Liver (tissue), 7 donors: ENCODE measurements at regions not wholly inside any gene's neighbourhood (a gene's known extent, or its start where the extent isn't known, plus 50 kb on each side); places are given as distances from the start of the nearest gene placed in this dataset.

Experiments
- DNase-seq: peaks from one replicate; pipeline ENCODE4 v3.0.0-alpha.2; 2017; ENCODE audit warnings: low spot score
- H3K27ac ChIP-seq, 2 donors: one replicate each; pipeline ENCODE4 v1.7.0; 2013; ENCODE audit warnings: inconsistent platforms in 2 of 2, low read length in 2 of 2, control low read depth in 1 of 2, low read depth in 1 of 2, mild to moderate bottlenecking in 1 of 2
- H3K27me3 ChIP-seq, 4 donors: one replicate each; pipeline versions ENCODE4 v1.6.1 to v1.7.0; 2013; ENCODE audit warnings: low read length in 3 of 4, inconsistent platforms in 1 of 4, mild to moderate bottlenecking in 1 of 4, moderate library complexity in 1 of 4; ENCODE audit not compliant: control insufficient read depth in 4 of 4, insufficient read depth in 4 of 4
- H3K36me3 ChIP-seq, 4 donors: one replicate each; pipeline versions ENCODE4 v1.6.1 to v1.7.0; 2013; ENCODE audit warnings: low read length in 3 of 4, mild to moderate bottlenecking in 3 of 4, low read depth in 1 of 4, moderate library complexity in 1 of 4; ENCODE audit not compliant: control insufficient read depth in 4 of 4, insufficient read depth in 3 of 4
- H3K4me1 ChIP-seq, 4 donors: one replicate each; pipeline versions ENCODE4 v1.6.1 to v1.7.0; 2013; ENCODE audit warnings: low read length in 3 of 4, mild to moderate bottlenecking in 3 of 4, moderate library complexity in 1 of 4; ENCODE audit not compliant: control insufficient read depth in 4 of 4, insufficient read depth in 4 of 4
- H3K4me3 ChIP-seq, 3 donors: one replicate each; pipeline versions ENCODE4 v1.6.1 to v1.7.0; 2013; ENCODE audit warnings: low read length in 3 of 3, control low read depth in 1 of 3, low read depth in 1 of 3, mild to moderate bottlenecking in 1 of 3
- H3K9ac ChIP-seq, 2 donors: one replicate each; pipeline ENCODE4 v1.7.0; 2013; ENCODE audit warnings: low read length in 2 of 2, mild to moderate bottlenecking in 2 of 2, moderate library complexity in 2 of 2, control low read depth in 1 of 2, low read depth in 1 of 2
- H3K9me3 ChIP-seq, 4 donors: one replicate each; pipeline versions ENCODE4 v1.6.1 to v1.7.0; 2013; ENCODE audit warnings: low read length in 3 of 4; ENCODE audit not compliant: control insufficient read depth in 4 of 4
- EGR1 ChIP-seq, 2 donors: IDR thresholded peaks; 2 replicates each; pipeline ENCODE4 v1.6.1; 2016 to 2018; ENCODE audit warnings: antibody characterized with exemption in 2 of 2, low read depth in 2 of 2
- FOXA1 ChIP-seq: IDR thresholded peaks from 2 replicates; pipeline ENCODE4 v1.6.1; 2016; ENCODE audit warnings: antibody characterized with exemption
- FOXA2 ChIP-seq: IDR thresholded peaks from 2 replicates; pipeline ENCODE4 v1.6.1; 2016; ENCODE audit warnings: antibody characterized with exemption
- GABPA ChIP-seq, 2 donors: IDR thresholded peaks in 1 of 2; conservative IDR thresholded peaks in 1 of 2; 2 replicates each; pipeline ENCODE4 v1.6.1; 2016; ENCODE audit warnings: antibody characterized with exemption in 2 of 2, mild to moderate bottlenecking in 1 of 2, moderate library complexity in 1 of 2
- HNF4A ChIP-seq, 2 donors: conservative IDR thresholded peaks; 2 replicates each; pipeline ENCODE4 v1.6.1; 2016; ENCODE audit warnings: antibody characterized with exemption in 2 of 2, mild to moderate bottlenecking in 2 of 2
- HNF4G ChIP-seq: IDR thresholded peaks from 2 replicates; pipeline ENCODE4 v1.6.1; 2016; ENCODE audit warnings: antibody characterized with exemption
- JUND ChIP-seq, 2 donors: IDR thresholded peaks; 2 replicates each; pipeline ENCODE4 v1.6.1; 2016; ENCODE audit warnings: antibody characterized with exemption in 2 of 2
- NR2F2 ChIP-seq: IDR thresholded peaks from 2 replicates; pipeline ENCODE4 v1.6.1; 2016; ENCODE audit warnings: antibody characterized with exemption
- RAD21 ChIP-seq, 2 donors: IDR thresholded peaks; 2 replicates each; pipeline ENCODE4 v1.6.1; 2016; ENCODE audit warnings: antibody characterized with exemption in 2 of 2, mild to moderate bottlenecking in 2 of 2
- RXRA ChIP-seq, 2 donors: IDR thresholded peaks; 2 replicates each; pipeline ENCODE4 v1.6.1; 2017 to 2018; ENCODE audit warnings: antibody characterized with exemption in 2 of 2, mild to moderate bottlenecking in 1 of 2
- SP1 ChIP-seq: IDR thresholded peaks from 2 replicates; pipeline ENCODE4 v1.6.1; 2018; ENCODE audit warnings: antibody characterized with exemption, mild to moderate bottlenecking
- TAF1 ChIP-seq: conservative IDR thresholded peaks from 2 replicates; pipeline ENCODE4 v1.6.1; 2016; ENCODE audit warnings: antibody characterized with exemption, mild to moderate bottlenecking
- YY1 ChIP-seq: IDR thresholded peaks from 2 replicates; pipeline ENCODE4 v1.6.1; 2016; ENCODE audit warnings: antibody characterized with exemption, mild to moderate bottlenecking
- TF ChIP-seq, protein P1 (sequence below): IDR thresholded peaks from 2 replicates; pipeline ENCODE4 v1.6.1; 2016; ENCODE audit warnings: antibody characterized with exemption, mild to moderate bottlenecking
- TF ChIP-seq, protein P2 (sequence below): IDR thresholded peaks from 2 replicates; pipeline ENCODE4 v1.6.1; 2016; ENCODE audit warnings: antibody characterized with exemption
- TF ChIP-seq, protein P3 (sequence below): IDR thresholded peaks from 2 replicates; pipeline ENCODE4 v1.6.1; 2016; ENCODE audit warnings: antibody characterized with exemption
- TF ChIP-seq, protein P4 (sequence below): fragments of 150-350 bp; IDR thresholded peaks from 2 replicates; pipeline ENCODE4 v1.5.1; 2017; ENCODE audit warnings: improper control_type of control experiment, low read depth, low read length; ENCODE audit not compliant: missing input control
- TF ChIP-seq, protein P5 (sequence below): IDR thresholded peaks from 2 replicates; pipeline ENCODE4 v1.6.1; 2016; ENCODE audit warnings: antibody characterized with exemption
- donor health status: healthy.
- donor health status: healthy.
- donor health status: healthy.
- donor health status: healthy.

DNA sequence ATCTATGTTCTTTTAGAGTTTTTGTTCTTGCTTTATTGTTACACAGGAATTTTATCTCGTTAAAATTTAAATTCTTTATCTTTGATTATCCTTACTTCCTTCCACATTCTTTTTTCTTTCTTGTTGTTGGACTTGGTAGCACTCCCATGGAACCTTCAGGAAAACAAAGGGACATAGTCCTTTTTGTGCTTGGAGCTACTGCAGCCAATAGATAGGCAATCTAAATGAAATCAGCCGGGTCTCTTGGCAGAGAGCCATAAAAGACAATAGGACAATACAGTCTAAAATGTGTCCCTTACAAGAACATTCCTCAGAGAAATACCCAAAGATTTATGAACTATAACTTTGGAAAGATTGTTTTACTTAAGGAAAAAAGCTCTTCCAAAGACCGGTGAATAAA lies 548.1 kb upstream of the C9orf72 start (continued):
- TF ChIP-seq, protein P1, sequence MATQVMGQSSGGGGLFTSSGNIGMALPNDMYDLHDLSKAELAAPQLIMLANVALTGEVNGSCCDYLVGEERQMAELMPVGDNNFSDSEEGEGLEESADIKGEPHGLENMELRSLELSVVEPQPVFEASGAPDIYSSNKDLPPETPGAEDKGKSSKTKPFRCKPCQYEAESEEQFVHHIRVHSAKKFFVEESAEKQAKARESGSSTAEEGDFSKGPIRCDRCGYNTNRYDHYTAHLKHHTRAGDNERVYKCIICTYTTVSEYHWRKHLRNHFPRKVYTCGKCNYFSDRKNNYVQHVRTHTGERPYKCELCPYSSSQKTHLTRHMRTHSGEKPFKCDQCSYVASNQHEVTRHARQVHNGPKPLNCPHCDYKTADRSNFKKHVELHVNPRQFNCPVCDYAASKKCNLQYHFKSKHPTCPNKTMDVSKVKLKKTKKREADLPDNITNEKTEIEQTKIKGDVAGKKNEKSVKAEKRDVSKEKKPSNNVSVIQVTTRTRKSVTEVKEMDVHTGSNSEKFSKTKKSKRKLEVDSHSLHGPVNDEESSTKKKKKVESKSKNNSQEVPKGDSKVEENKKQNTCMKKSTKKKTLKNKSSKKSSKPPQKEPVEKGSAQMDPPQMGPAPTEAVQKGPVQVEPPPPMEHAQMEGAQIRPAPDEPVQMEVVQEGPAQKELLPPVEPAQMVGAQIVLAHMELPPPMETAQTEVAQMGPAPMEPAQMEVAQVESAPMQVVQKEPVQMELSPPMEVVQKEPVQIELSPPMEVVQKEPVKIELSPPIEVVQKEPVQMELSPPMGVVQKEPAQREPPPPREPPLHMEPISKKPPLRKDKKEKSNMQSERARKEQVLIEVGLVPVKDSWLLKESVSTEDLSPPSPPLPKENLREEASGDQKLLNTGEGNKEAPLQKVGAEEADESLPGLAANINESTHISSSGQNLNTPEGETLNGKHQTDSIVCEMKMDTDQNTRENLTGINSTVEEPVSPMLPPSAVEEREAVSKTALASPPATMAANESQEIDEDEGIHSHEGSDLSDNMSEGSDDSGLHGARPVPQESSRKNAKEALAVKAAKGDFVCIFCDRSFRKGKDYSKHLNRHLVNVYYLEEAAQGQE: no peak
- TF ChIP-seq NR2F2 (no peak), HNF4G (no peak)

DNA sequence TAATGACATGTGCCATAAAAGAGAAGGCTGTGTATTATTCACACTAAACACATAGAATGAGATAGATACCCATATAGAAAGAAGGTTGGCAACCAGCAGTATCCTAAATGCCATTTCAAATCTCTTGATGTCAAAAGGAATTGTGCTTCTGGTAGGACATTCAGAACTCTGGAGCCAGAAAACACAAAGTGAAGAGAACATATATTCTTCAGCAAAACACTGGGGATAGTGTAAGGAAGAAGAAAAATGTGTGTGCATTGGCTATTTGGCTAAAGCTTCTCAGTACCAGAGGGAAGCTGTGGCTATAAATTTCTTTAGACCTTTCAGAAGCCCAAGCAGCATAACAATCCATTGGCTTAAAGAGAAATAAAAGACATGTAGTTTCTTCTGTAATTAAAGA lies 551.6 kb upstream of the C9orf72 start:
- Histone ChIP-seq H3K9me3 (no peaks in the 10 kb centered on the region), H3K9ac (no peak overlapping the region), H3K27me3 (peaks cover 0 to 2% (median 0%) of the 10 kb centered on the region in 4 donors), H3K27ac (no peak overlapping the region), H3K4me1 (no peaks in the 10 kb centered on the region), H3K36me3 (no peaks in the 10 kb centered on the region), H3K4me3 (no peak overlapping the region)
- DNase-seq: no peak
- no peak for TF ChIP-seq YY1
- TF ChIP-seq, protein P1: no peak
- TF ChIP-seq GABPA (IDR thresholded peaks at IDR 0.05 in 1 of 2, conservative IDR thresholded peaks at IDR 0.05 in 1 of 2): no peak
- TF ChIP-seq FOXA2: no peak
- TF ChIP-seq, protein P2, sequence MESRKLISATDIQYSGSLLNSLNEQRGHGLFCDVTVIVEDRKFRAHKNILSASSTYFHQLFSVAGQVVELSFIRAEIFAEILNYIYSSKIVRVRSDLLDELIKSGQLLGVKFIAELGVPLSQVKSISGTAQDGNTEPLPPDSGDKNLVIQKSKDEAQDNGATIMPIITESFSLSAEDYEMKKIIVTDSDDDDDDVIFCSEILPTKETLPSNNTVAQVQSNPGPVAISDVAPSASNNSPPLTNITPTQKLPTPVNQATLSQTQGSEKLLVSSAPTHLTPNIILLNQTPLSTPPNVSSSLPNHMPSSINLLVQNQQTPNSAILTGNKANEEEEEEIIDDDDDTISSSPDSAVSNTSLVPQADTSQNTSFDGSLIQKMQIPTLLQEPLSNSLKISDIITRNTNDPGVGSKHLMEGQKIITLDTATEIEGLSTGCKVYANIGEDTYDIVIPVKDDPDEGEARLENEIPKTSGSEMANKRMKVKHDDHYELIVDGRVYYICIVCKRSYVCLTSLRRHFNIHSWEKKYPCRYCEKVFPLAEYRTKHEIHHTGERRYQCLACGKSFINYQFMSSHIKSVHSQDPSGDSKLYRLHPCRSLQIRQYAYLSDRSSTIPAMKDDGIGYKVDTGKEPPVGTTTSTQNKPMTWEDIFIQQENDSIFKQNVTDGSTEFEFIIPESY: no peak
- TF ChIP-seq HNF4A (conservative IDR thresholded peaks at IDR 0.05): no peak
- TF ChIP-seq RXRA (IDR thresholded peaks at IDR 0.05): no peak
- TF ChIP-seq NR2F2: no peak
- TF ChIP-seq, protein P3, sequence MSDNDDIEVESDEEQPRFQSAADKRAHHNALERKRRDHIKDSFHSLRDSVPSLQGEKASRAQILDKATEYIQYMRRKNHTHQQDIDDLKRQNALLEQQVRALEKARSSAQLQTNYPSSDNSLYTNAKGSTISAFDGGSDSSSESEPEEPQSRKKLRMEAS: no peak
- TF ChIP-seq TAF1: no peak
- no peak for TF ChIP-seq JUND (IDR thresholded peaks at IDR 0.05)
- no peak for TF ChIP-seq RAD21 (IDR thresholded peaks at IDR 0.05)
- no peak for TF ChIP-seq HNF4G
- TF ChIP-seq, protein P4, sequence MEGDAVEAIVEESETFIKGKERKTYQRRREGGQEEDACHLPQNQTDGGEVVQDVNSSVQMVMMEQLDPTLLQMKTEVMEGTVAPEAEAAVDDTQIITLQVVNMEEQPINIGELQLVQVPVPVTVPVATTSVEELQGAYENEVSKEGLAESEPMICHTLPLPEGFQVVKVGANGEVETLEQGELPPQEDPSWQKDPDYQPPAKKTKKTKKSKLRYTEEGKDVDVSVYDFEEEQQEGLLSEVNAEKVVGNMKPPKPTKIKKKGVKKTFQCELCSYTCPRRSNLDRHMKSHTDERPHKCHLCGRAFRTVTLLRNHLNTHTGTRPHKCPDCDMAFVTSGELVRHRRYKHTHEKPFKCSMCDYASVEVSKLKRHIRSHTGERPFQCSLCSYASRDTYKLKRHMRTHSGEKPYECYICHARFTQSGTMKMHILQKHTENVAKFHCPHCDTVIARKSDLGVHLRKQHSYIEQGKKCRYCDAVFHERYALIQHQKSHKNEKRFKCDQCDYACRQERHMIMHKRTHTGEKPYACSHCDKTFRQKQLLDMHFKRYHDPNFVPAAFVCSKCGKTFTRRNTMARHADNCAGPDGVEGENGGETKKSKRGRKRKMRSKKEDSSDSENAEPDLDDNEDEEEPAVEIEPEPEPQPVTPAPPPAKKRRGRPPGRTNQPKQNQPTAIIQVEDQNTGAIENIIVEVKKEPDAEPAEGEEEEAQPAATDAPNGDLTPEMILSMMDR: no peak
- TF ChIP-seq, protein P5, sequence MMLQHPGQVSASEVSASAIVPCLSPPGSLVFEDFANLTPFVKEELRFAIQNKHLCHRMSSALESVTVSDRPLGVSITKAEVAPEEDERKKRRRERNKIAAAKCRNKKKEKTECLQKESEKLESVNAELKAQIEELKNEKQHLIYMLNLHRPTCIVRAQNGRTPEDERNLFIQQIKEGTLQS: no peak
- TF ChIP-seq EGR1 (IDR thresholded peaks at IDR 0.05; ENCODE audit: low read depth in 2 of 2): no peak
- TF ChIP-seq FOXA1: no peak
- no peak for TF ChIP-seq SP1
